Esophagus squamous epithelium (tissue), 5 donors: ENCODE measurements at regions not wholly inside any gene's neighbourhood (a gene's known extent, or its start where the extent isn't known, plus 50 kb on each side); places are given as distances from the start of the nearest gene placed in this dataset.
"Not testable (repeated sequence)": the region's sequence is repeated elsewhere in the genome, so short reads cannot be mapped to it uniquely, and the experiment has no call there.

Source experiments
- DNase-seq: peaks from one replicate; lab custom pipeline; 2025; lab: John Stamatoyannopoulos, UW
- H3K27ac ChIP-seq, 4 donors: fragments of 200-600 bp; sonication (generic); one replicate each; pipeline ENCODE4 v1.5.1; 2016 to 2019; ENCODE audit warnings: mild to moderate bottlenecking in 1 of 4
- H3K27me3 ChIP-seq, 4 donors: fragments of 200-600 bp; sonication (generic); 1 replicate in 3 of 4; 2 replicates in 1 of 4; pipeline versions ENCODE4 v1.5.1 to v1.6.0; 2017 to 2021; ENCODE audit warnings: antibody characterized with exemption in 1 of 4
- H3K36me3 ChIP-seq, 3 donors: fragments of 200-600 bp; sonication (generic); one replicate each; pipeline ENCODE4 v1.5.1; 2016 to 2019
- H3K4me1 ChIP-seq, 3 donors: fragments of 200-600 bp; sonication (generic); one replicate each; pipeline ENCODE4 v1.5.1; 2017 to 2019
- H3K4me3 ChIP-seq, 4 donors: fragments of 200-600 bp; sonication (generic); 1 replicate in 3 of 4; 2 replicates in 1 of 4; pipeline ENCODE4 v1.5.1; 2016 to 2019; ENCODE audit warnings: mild to moderate bottlenecking in 2 of 4, moderate library complexity in 1 of 4
- H3K9me3 ChIP-seq, 3 donors: fragments of 200-600 bp; sonication (generic); one replicate each; pipeline ENCODE4 v1.5.1; 2016 to 2019
- CTCF ChIP-seq, 6 experiments: fragments of 450-650 bp in 4 of 6; fragments of 200-600 bp in 2 of 6; sonication (generic) in 2 of 6; IDR thresholded peaks; one replicate each; pipeline ENCODE4 v1.5.1; 2016 to 2019; ENCODE audit warnings: antibody characterized with exemption in 6 of 6, mild to moderate bottlenecking in 4 of 6, moderate library complexity in 4 of 6
- POLR2A ChIP-seq, 4 donors: fragments of 450-650 bp; IDR thresholded peaks; one replicate each; pipeline ENCODE4 v1.6.1; 2017; ENCODE audit warnings: antibody characterized with exemption in 4 of 4, mild to moderate bottlenecking in 4 of 4, moderate library complexity in 3 of 4
- WGBS, 2 donors: methylation state at CpG; one replicate each; pipeline ENCODE4 v1.1.5; 2018; 5-methylcytosine and 5-hydroxymethylcytosine counted together
- intact Hi-C: fragments of 100-400 bp; cut with DNase I; formaldehyde crosslinking; loops from one replicate; pipeline ENCODE4 v1.15.0; 2022
- donor health status: DM: yes; HTN: yes; CAD: no.

GRCh38 chr3:144023543-144023942, 51.9 kb downstream of the DIPK2A start:
- H3K27ac ChIP-seq, H3K36me3 ChIP-seq, H3K9me3 ChIP-seq, H3K27me3 ChIP-seq, H3K4me1 ChIP-seq, H3K4me3 ChIP-seq, intact Hi-C loops, DNase-seq: not testable (repeated sequence)
- WGBS, 2 donors, result 90 to 100% methylated on average over 2 to 7 of the region's 11 CpGs

GRCh38 chr3:144028798-144029411, 57.3 kb downstream of the DIPK2A start:
- Histone ChIP-seq H3K9me3 (no peaks in the 10 kb centered on the region), H3K27me3 (no peaks in the 10 kb centered on the region), H3K4me3 (no peak overlapping the region), H3K27ac (no peak overlapping the region), H3K4me1 (peaks cover 6 to 17% (median 9%) of the 10 kb centered on the region in 3 donors), H3K36me3 (no peaks in the 10 kb centered on the region)
- DNase-seq, result no peak
- 66 to 71% methylated on average over 4 of the region's 4 CpGs for WGBS, 2 donors
- no peak for TF ChIP-seq POLR2A (IDR thresholded peaks at IDR 0.05)
- no peak for TF ChIP-seq CTCF (IDR thresholded peaks at IDR 0.05)
- intact Hi-C loops, result no loop called here

GRCh38 chr3:144029769-144030168, 58.1 kb downstream of the DIPK2A start:
- intact Hi-C loops, result no loop called here
- H3K4me1 ChIP-seq, result peaks cover 6 to 17% (median 9%) of the 10 kb centered on the region in 3 donors
- H3K27me3 ChIP-seq, result no peaks in the 10 kb centered on the region
- no peak for DNase-seq
- TF ChIP-seq POLR2A (IDR thresholded peaks at IDR 0.05) (no peak), CTCF (IDR thresholded peaks at IDR 0.05) (no peak)
- H3K9me3 ChIP-seq, result no peaks in the 10 kb centered on the region
- 90 to 92% methylated on average over 2 of the region's 2 CpGs for WGBS, 2 donors
- no peak overlapping the region for H3K27ac ChIP-seq
- no peak overlapping the region for H3K4me3 ChIP-seq
- no peaks in the 10 kb centered on the region for H3K36me3 ChIP-seq

GRCh38 chr3:144031938-144032337, 60.3 kb downstream of the DIPK2A start:
- no peaks in the 10 kb centered on the region for H3K9me3 ChIP-seq
- no peak overlapping the region for H3K4me3 ChIP-seq
- no peak for DNase-seq
- H3K27me3 ChIP-seq, result no peaks in the 10 kb centered on the region
- H3K36me3 ChIP-seq, result no peaks in the 10 kb centered on the region
- TF ChIP-seq CTCF (IDR thresholded peaks at IDR 0.05) (no peak), POLR2A (IDR thresholded peaks at IDR 0.05) (no peak)
- WGBS, 2 donors, result 17 to 26% methylated on average over 5 of the region's 5 CpGs
- H3K27ac ChIP-seq, result no peak overlapping the region
- H3K4me1 ChIP-seq, result peaks cover 6 to 17% (median 9%) of the 10 kb centered on the region in 3 donors
- intact Hi-C loops, result no loop called here

GRCh38 chr3:144032531-144033239, 61.1 kb downstream of the DIPK2A start:
- H3K27ac ChIP-seq, result no peak overlapping the region
- intact Hi-C loops, result no loop called here

More at GRCh38 chr3:144032531-144033239, 61.1 kb downstream of the DIPK2A start:
- H3K36me3 ChIP-seq, result no peaks in the 10 kb centered on the region
- no peaks in the 10 kb centered on the region for H3K9me3 ChIP-seq
- TF ChIP-seq POLR2A (IDR thresholded peaks at IDR 0.05) (no peak), CTCF (IDR thresholded peaks at IDR 0.05) (no peak)
- WGBS, 2 donors, result 62% methylated on average over 5 of the region's 5 CpGs
- no peak for DNase-seq
- H3K4me3 ChIP-seq, result no peak overlapping the region
- H3K4me1 ChIP-seq, result peaks cover 6 to 17% (median 9%) of the 10 kb centered on the region in 3 donors
- no peaks in the 10 kb centered on the region for H3K27me3 ChIP-seq
